MM.1S (cell line): ENCODE measurements at regions not wholly inside any gene's neighbourhood (a gene's known extent, or its start where the extent isn't known, plus 50 kb on each side); places are given as distances from the start of the nearest gene placed in this dataset.

Source experiments
- CTCF ChIP-seq: fragments of 300-600 bp; sonication (generic); IDR thresholded peaks from 2 replicates; pipeline ENCODE4 v1.5.1; 2016; ENCODE audit warnings: antibody characterized with exemption, low read length, mixed read lengths
- EZH2 ChIP-seq: fragments of 300-600 bp; sonication (generic); optimal IDR thresholded peaks from 2 replicates; pipeline ENCODE3; 2017; ENCODE audit warnings: low read depth, mild to moderate bottlenecking, antibody characterized with exemption, low read length, mixed read lengths
- EZH2phosphoT487 ChIP-seq: fragments of 300-600 bp; sonication (generic); IDR thresholded peaks from 2 replicates; pipeline ENCODE4 v1.6.1; 2018; ENCODE audit warnings: antibody characterized with exemption, low read length

- TF ChIP-seq CTCF (no peak), EZH2 (no peak), EZH2phosphoT487 (no peak)
Measured at GRCh38 chr20:54723723-54724122, 248.3 kb downstream of the DOK5 start.
